ENCODE measurements at regions not wholly inside any gene's neighbourhood (a gene's known extent, or its start where the extent isn't known, plus 50 kb on each side); places are given as distances from the start of the nearest gene placed in this dataset.

GRCh38 chr7:54823776-54824175, 64.8 kb upstream of the SEC61G start:
- no peak for TF ChIP-seq CTCF (IDR thresholded peaks at IDR 0.05)
- TF ChIP-seq POLR2A (IDR thresholded peaks at IDR 0.05), result no peak
